ENCODE measurements at regions not wholly inside any gene's neighbourhood (a gene's known extent, or its start where the extent isn't known, plus 50 kb on each side); places are given as distances from the start of the nearest gene placed in this dataset.

GRCh38 chr2:47999512-47999911, 93.2 kb upstream of the FBXO11 start:
- no peak overlapping the region for H3K4me3 ChIP-seq (ENCODE audit: low read depth, low read length)
- DNase-seq (ENCODE audit: low read depth) = no peak
- TF ChIP-seq CTCF (IDR thresholded peaks at IDR 0.05; ENCODE audit: low read depth, low read length, missing control alignments) = no peak
- in situ Hi-C loops (cut with HindIII; ENCODE audit: low sequenced_read_pairs) = no loop called here

GRCh38 chr2:48001498-48001897, 95.2 kb upstream of the FBXO11 start:
- DNase-seq (ENCODE audit: low read depth) = no peak
- no peak for TF ChIP-seq CTCF (IDR thresholded peaks at IDR 0.05; ENCODE audit: low read depth, low read length, missing control alignments)
- in situ Hi-C loops (cut with HindIII; ENCODE audit: low sequenced_read_pairs) = no loop called here
- no peak overlapping the region for H3K4me3 ChIP-seq (ENCODE audit: low read depth, low read length)

DNA sequence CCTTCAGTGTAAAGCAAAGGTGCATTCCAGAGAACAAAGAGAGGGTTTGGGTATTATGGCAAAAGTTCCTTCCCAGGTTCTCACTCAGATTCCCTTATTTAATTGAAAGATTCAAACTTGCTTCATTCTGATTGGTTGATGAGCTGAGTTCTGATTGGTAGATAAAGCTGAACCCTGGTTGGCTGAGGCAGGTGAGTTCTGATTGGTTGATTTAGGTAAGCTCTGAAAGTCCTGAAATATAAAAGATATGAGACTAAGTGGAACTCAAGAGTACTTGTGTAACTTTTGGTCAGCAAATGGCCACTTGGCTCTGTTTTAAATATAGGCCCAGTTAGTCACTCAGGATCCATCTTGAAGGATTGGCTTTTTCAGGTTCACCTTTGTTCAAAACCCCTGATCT, 99.8 kb upstream of the FBXO11 start:
- DNase-seq (ENCODE audit: low read depth) = no peak
- H3K4me3 ChIP-seq (ENCODE audit: low read depth, low read length) = no peak overlapping the region
- no peak for TF ChIP-seq CTCF (IDR thresholded peaks at IDR 0.05; ENCODE audit: low read depth, low read length, missing control alignments)
- in situ Hi-C loops (cut with HindIII; ENCODE audit: low sequenced_read_pairs) = no loop called here

- no peak for TF ChIP-seq CTCF (IDR thresholded peaks at IDR 0.05; ENCODE audit: low read depth, low read length, missing control alignments)
- in situ Hi-C loops (cut with HindIII; ENCODE audit: low sequenced_read_pairs) = no loop called here
- no peak for DNase-seq (ENCODE audit: low read depth)
- H3K4me3 ChIP-seq (ENCODE audit: low read depth, low read length) = no peak overlapping the region
These were observed 101.5 kb upstream of the FBXO11 start for GRCh38 chr2:48007699-48008268.

GRCh38 chr2:48009256-48009655, 103.0 kb upstream of the FBXO11 start:
- in situ Hi-C loops (cut with HindIII; ENCODE audit: low sequenced_read_pairs) = no loop called here
- no peak for DNase-seq (ENCODE audit: low read depth)

GRCh38 chr2:48015421-48015820, 109.1 kb upstream of the FBXO11 start:
- TF ChIP-seq CTCF (IDR thresholded peaks at IDR 0.05; ENCODE audit: low read depth, low read length, missing control alignments) = no peak
- H3K4me3 ChIP-seq (ENCODE audit: low read depth, low read length) = no peak overlapping the region
- no peak for DNase-seq (ENCODE audit: low read depth)
- in situ Hi-C loops (cut with HindIII; ENCODE audit: low sequenced_read_pairs) = no loop called here

More at GRCh38 chr2:48009256-48009655, 103.0 kb upstream of the FBXO11 start:
- no peak for TF ChIP-seq CTCF (IDR thresholded peaks at IDR 0.05; ENCODE audit: low read depth, low read length, missing control alignments)
- H3K4me3 ChIP-seq (ENCODE audit: low read depth, low read length) = no peak overlapping the region
